Transverse colon (tissue), 4 donors: ENCODE measurements at regions not wholly inside any gene's neighbourhood (a gene's known extent, or its start where the extent isn't known, plus 50 kb on each side); places are given as distances from the start of the nearest gene placed in this dataset.

Experiments
- CTCF ChIP-seq, 5 experiments: fragments of 200-600 bp in 3 of 5; fragments of 450-650 bp in 2 of 5; sonication (generic) in 3 of 5; IDR thresholded peaks; 1 replicate in 2 of 5; 2 replicates in 3 of 5; pipeline ENCODE4 v1.5.1; 2016 to 2017; ENCODE audit warnings: antibody characterized with exemption in 5 of 5, inconsistent platforms in 3 of 5, mild to moderate bottlenecking in 2 of 5, moderate library complexity in 1 of 5
- EP300 ChIP-seq: sonication (generic); formaldehyde crosslinking; IDR thresholded peaks from one replicate; pipeline ENCODE4 v1.6.1; 2017; ENCODE audit warnings: antibody characterized with exemption, low read depth
- POLR2A ChIP-seq: fragments of 450-650 bp; IDR thresholded peaks from one replicate; pipeline ENCODE4 v1.6.1; 2016; ENCODE audit warnings: antibody characterized with exemption, mild to moderate bottlenecking, moderate library complexity
- POLR2AphosphoS5 ChIP-seq, 3 donors: sonication (generic); formaldehyde crosslinking; IDR thresholded peaks; one replicate each; pipeline ENCODE4 v1.6.1; 2016; ENCODE audit warnings: antibody characterized with exemption in 3 of 3

- TF ChIP-seq POLR2A (no peak), CTCF (IDR thresholded peaks at IDR 0.05) (no peak), POLR2AphosphoS5 (IDR thresholded peaks at IDR 0.05) (no peak), EP300 (no peak)
These were observed 120.1 kb upstream of the SLC28A3 start for GRCh38 chr9:84460695-84461094.
